Erythroblast (primary cell): ENCODE measurements at regions not wholly inside any gene's neighbourhood (a gene's known extent, or its start where the extent isn't known, plus 50 kb on each side); places are given as distances from the start of the nearest gene placed in this dataset.

ENCODE experiments used
- GATA1 ChIP-seq: IDR thresholded peaks from 2 replicates; pipeline ENCODE4 v1.6.1; 2011; ENCODE audit warnings: low read depth, mild to moderate bottlenecking, control low read depth, low read length, moderate library complexity
- POLR2A ChIP-seq: IDR thresholded peaks from 2 replicates; pipeline ENCODE4 v1.6.1; 2011; ENCODE audit warnings: mild to moderate bottlenecking, low read length

DNA sequence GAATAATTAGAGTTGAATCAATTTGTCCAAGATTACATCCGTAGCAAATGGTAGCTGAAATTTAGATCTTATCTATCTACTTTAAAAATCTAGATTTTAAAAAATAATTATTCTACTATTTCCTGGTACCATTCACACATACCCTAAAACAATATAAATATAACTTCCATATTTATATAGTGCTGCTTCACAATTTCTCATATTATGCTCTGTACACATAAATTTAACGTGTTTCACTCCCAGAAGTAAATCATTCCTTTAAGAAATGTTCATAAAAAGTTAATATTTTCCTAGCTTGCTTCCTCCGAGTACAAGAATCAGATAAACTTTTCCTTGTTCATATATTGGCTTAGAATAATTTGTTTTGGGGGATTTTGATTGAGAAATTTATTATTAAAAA, 857.0 kb upstream of the SPRY2 start:
- TF ChIP-seq POLR2A (no peak), GATA1 (no peak)
